ENCODE measurements at regions not wholly inside any gene's neighbourhood (a gene's known extent, or its start where the extent isn't known, plus 50 kb on each side); places are given as distances from the start of the nearest gene placed in this dataset.

GRCh38 chr15:58303236-58303635 lies 128.6 kb upstream of the LIPC start:
- 82 to 95% (median 91%) methylated on average over 6 of the region's 6 CpGs for WGBS, 5 donors
- Histone ChIP-seq H3K27me3 (no peaks in the 10 kb centered on the region), H3K4me1 (peaks cover 0 to 9% (median 2%) of the 10 kb centered on the region in 4 donors), H3K36me3 (no peaks in the 10 kb centered on the region), H3K4me3 (no peak overlapping the region), H3K9me3 (no peaks in the 10 kb centered on the region), H3K27ac (no peak overlapping the region)
- intact Hi-C loops (cut with DNase I; ENCODE audit: low total_unique reads), result no loop called here
- TF ChIP-seq CTCF (IDR thresholded peaks at IDR 0.05) (no peak), EP300 (IDR thresholded peaks at IDR 0.05) (no peak), POLR2A (IDR thresholded peaks at IDR 0.05) (no peak), POLR2AphosphoS5 (IDR thresholded peaks at IDR 0.05) (no peak)
- DNase-seq, result no peak

DNA sequence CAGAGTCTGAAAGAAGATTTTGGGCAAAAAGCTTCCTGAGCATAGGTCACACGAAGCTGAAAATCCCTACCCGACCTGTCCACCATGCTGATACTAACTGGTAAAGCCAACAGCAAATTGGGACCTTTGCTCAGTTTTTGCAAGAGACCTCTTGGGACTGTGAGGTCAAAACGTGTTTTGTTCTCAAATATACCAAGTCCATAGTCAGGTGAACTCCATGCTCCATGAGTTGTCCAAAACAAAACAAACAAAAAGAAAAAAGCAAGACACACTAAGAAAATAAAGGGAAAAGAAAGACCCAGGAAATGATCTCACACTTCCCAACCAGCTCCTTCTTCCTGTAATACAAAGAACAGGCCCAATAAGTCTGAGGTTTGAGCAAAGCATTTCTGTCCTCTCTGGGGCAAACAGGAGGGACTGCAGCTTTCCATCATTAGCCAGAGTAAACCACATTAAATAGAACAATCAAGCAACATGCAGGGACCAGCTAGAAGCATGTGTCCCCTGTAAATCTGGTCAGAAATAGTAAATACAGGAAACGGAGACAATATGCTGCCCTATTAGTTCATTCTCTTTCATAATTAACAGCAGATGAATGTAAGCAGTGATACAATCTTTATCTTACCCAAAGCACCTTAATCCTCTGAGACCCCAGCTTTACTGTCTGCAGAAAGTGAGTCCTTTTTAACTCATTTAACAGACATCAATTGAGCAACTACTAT lies 125.0 kb upstream of the LIPC start:
- H3K4me1 ChIP-seq, result peaks cover 0 to 9% (median 2%) of the 10 kb centered on the region in 4 donors
- intact Hi-C loops (cut with DNase I; ENCODE audit: low total_unique reads), result no loop called here
- WGBS, 5 donors, result 74 to 82% (median 80%) methylated on average over 4 of the region's 4 CpGs
- no peaks in the 10 kb centered on the region for H3K36me3 ChIP-seq
- no peak overlapping the region for H3K4me3 ChIP-seq
- peak overlapping the region in 1 of 5 donors; percentile 20 for H3K27ac ChIP-seq
- no peak for TF ChIP-seq EP300 (IDR thresholded peaks at IDR 0.05)
- no peak for TF ChIP-seq POLR2AphosphoS5 (IDR thresholded peaks at IDR 0.05)
- no peaks in the 10 kb centered on the region for H3K9me3 ChIP-seq
- DNase-seq, result no peak
- no peaks in the 10 kb centered on the region for H3K27me3 ChIP-seq

GRCh38 chr15:58307313-58307961 lies 124.4 kb upstream of the LIPC start:
- intact Hi-C loops (cut with DNase I; ENCODE audit: low total_unique reads), result no loop called here
- DNase-seq, result no peak
- Histone ChIP-seq H3K27me3 (no peaks in the 10 kb centered on the region), H3K4me1 (peaks cover 0 to 9% (median under 1%) of the 10 kb centered on the region in 4 donors), H3K36me3 (no peaks in the 10 kb centered on the region), H3K27ac (no peak overlapping the region), H3K4me3 (no peak overlapping the region), H3K9me3 (no peaks in the 10 kb centered on the region)
- no peak for TF ChIP-seq POLR2A (IDR thresholded peaks at IDR 0.05)
- no peak for TF ChIP-seq POLR2AphosphoS5 (IDR thresholded peaks at IDR 0.05)
- 55 to 77% (median 73%) methylated on average over 6 of the region's 6 CpGs for WGBS, 5 donors

DNA sequence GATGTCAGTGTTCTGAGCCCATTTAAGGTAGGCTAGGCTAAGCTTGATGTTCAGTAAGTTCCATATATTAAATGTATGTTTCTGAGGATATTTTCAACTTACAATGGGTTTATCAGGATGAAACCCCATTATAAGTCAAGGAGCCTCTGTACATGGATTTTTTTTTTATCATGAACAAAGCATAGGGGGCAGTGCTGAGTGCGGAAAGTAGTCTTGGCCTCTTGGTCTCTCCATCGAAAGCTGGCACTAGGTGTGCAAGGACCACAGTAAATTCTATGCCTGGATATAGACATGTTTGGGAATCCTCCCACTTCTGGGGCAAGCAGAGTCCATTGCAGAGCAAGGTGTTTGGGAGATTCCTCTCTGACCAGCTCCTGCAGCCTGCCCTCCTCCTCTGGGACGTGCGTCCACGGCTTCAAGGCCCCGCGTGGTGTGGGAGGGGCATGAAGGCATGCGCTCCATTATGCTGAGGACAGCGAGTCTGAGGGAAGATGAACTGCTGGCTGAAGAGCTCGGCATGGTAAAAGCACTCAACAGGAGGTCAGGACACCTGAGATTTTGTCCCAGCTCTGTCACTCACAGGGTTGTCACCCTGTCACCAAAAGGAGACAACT lies 122.9 kb upstream of the LIPC start:
- Histone ChIP-seq H3K9me3 (no peaks in the 10 kb centered on the region), H3K4me3 (no peak overlapping the region), H3K27ac (no peak overlapping the region), H3K27me3 (no peaks in the 10 kb centered on the region), H3K4me1 (peaks cover 0 to 13% (median 0%) of the 10 kb centered on the region in 4 donors), H3K36me3 (no peaks in the 10 kb centered on the region)
- TF ChIP-seq EP300 (IDR thresholded peaks at IDR 0.05) (no peak), POLR2AphosphoS5 (IDR thresholded peaks at IDR 0.05) (no peak), POLR2A (IDR thresholded peaks at IDR 0.05) (no peak), CTCF (IDR thresholded peaks at IDR 0.05) (no peak)
- intact Hi-C loops (cut with DNase I; ENCODE audit: low total_unique reads), result no loop called here
- WGBS, 5 donors, result 86 to 94% (median 92%) methylated on average over 10 of the region's 10 CpGs
- DNase-seq, result no peak

- peak; percentile 58 to 65 for DNase-seq
- H3K9me3 ChIP-seq, result no peaks in the 10 kb centered on the region
- peaks cover 0 to 14% (median 0%) of the 10 kb centered on the region in 4 donors for H3K4me1 ChIP-seq
- intact Hi-C loops (cut with DNase I; ENCODE audit: low total_unique reads), result no loop called here
- H3K27me3 ChIP-seq, result no peaks in the 10 kb centered on the region
- H3K4me3 ChIP-seq, result no peak overlapping the region
- no peaks in the 10 kb centered on the region for H3K36me3 ChIP-seq
- 74 to 89% (median 82%) methylated on average over 16 to 20 of the region's 20 CpGs for WGBS, 5 donors
- no peak overlapping the region for H3K27ac ChIP-seq
- TF ChIP-seq POLR2A (IDR thresholded peaks at IDR 0.05) (no peak), CTCF (IDR thresholded peaks at IDR 0.05) (no peak), POLR2AphosphoS5 (IDR thresholded peaks at IDR 0.05) (no peak), EP300 (IDR thresholded peaks at IDR 0.05) (no peak)
These were observed 121.5 kb upstream of the LIPC start for GRCh38 chr15:58309963-58310928.
